22Rv1 (cell line): ENCODE measurements at regions not wholly inside any gene's neighbourhood (a gene's known extent, or its start where the extent isn't known, plus 50 kb on each side); places are given as distances from the start of the nearest gene placed in this dataset.

ENCODE experiments used
- CTCF ChIP-seq: fragments of 450-650 bp; IDR thresholded peaks from 2 replicates; pipeline ENCODE4 v1.5.1; 2017; ENCODE audit warnings: mild to moderate bottlenecking
- ZFX ChIP-seq: fragments of 450-650 bp; IDR thresholded peaks from 2 replicates; pipeline ENCODE4 v1.6.1; 2017; ENCODE audit warnings: antibody characterized with exemption, borderline replicate concordance

GRCh38 chr19:27705896-27706295 is 1507.1 kb downstream of the UQCRFS1 start:
- no peak for TF ChIP-seq CTCF
- no peak for TF ChIP-seq ZFX
